ENCODE measurements at regions not wholly inside any gene's neighbourhood (a gene's known extent, or its start where the extent isn't known, plus 50 kb on each side); places are given as distances from the start of the nearest gene placed in this dataset.

DNA sequence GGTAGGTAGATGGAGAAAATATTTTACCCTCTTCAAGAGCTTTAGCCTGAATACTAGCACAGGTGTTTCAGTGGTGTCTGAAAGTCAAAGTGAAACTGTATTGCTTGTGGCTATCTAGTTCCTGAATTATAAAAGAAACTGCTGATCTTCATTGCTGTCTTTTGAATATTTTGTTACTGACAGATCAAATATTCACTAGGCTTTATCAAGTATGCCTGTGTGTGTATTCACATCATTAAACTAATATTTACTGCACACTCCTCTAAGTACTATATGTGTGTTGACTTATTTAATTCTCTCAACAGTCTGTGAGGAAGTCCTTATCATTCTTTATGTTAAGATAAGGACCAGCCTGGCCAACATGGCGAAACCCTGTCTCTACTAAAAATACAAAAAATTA lies 139.6 kb downstream of the SOCS6 start:
- no peak for DNase-seq

DNA sequence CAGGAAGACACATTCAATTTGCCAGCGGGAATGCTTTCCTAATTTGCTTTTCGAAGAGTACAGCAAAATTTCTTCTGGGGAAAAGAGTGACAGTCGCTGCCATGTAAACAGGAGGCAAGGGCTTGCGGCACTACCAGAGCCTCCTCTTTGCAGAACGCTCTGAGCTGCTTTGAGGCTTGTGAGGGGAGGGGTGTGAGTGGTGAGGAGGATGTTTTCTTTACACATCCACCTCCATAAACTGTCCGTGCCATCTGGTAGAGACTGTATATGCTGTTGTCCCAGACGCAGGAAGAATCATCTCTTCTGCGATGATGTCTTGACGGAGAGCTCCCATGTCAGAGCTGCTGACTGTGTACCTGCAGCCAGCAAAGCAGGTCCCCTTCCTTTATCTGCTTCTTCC lies 138.0 kb downstream of the SOCS6 start:
- DNase-seq: no peak

DNA sequence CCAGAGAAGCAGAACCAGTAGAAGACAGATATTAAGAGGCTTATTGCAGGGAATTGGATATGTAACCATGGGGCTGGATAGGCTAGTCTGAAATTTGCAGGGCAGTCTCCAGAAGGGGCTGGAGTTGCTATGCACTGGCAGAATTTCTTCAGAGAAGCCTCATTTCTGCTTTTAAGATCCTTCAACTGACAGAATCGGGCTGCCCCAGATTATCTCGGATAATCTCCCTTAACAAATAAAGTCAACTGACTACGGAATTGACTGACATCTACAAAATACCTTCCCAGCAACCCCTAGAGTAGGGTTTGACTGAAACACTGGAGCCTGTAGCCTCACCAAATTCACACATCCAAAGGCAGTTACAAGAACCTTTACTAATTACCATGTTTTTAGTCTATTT lies 136.4 kb downstream of the SOCS6 start:
- DNase-seq: no peak

DNA sequence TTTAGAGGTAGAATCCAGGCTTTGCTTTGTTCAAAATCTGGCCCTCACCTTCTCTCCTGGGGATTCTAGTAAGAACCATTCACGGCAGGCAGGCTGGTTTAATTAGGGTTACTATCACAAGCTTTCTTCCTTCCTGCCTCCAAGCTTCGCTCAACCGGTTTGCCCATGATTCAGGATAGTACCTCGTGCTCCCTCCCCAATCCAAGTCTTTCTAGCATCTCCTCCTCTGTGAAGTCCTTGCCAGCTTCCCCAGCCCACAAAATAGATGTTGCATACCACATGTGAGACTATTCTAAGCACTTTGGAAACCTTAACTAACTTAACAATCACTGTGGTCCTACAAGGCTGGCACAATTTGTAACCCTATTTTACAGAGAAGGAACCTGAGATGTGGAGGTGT lies 135.1 kb downstream of the SOCS6 start:
- no peak for DNase-seq

DNA sequence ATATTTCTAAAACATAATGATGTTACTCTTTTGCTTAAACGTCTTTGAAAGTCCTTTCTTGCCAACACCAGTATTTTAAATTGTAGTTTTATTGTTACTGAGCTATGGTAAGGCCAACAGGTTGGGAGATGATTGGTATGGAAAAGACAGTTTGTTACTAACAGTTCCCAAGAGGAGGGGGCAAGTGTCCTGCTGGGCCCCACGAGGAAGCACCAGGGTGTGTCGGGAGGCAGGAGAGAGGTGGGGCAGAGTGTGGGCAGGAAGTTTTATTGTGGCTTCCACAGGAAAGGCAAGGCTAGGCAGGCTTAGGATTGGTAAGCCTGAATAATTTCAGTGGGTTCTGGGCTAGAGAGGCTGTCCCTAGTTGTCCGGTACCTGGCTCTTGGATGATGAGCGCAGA lies 134.3 kb downstream of the SOCS6 start:
- no peak for DNase-seq

DNA sequence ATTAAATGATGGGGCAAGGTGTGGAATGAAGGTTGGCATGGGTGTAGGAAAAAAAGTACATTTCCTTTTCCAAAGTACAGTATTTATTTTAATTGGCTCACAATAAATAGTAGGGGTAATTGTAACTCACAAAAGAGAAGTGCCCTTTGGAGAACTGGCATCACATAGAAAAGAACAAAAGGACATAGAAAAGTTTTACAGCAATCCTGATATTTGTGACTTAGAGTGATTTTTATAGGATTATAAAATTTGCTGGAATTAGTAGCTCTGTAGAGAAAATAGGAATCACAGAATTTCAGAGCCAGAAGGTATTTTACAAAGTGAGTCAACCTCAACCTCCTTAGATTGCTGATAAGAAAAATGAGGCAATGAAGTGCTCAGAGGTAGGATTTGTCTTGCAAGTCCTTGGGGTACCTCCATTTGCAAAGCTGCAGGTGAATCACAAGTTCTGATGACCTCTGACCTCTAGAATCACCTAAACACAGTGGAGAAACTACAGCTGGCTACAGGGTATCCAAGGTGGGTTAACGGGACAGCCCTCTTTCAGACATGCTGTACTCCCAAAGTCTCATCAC lies 133.6 kb downstream of the SOCS6 start:
- DNase-seq: no peak

DNA sequence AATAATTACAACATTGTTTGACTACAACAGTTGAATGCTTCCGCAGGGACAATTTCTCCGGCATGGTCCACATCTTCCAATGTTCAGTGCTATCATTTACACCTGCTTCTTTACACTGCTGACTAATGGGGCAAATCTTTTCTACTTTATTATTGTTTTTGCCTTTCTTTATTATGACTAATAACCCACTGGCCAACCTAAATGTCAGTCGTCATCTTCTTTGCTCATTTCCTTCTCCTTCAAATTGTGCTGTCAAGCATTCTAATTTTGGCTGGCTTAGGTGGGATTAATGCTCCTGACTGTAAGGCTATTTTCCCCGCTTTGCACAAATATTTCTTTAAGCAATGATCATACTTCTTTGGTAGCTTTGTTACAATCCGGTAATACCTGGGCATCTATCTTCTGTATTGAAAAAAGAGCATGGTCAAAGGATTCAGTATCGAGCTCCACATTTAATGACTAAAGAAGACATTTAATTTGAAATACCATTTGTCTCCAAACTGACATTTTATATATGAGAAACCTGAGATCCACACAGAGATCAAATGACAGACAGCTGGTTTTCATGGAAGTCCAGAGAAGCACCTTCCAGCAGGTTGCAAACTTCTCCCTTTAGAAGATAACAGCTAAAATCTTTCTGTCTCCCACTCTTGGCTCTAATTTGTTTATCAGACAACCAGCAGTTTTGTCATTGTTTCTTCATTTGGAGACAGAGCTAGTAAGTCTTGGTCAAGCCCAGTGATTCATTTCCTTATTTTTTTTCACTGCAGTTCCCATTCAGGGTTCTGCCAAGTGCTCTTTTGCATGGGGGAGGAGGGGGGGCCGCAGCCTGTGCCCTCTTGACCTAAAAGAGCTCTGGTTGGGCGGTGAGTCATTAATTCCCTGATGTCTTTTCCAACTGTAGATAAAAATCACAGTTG lies 132.9 kb downstream of the SOCS6 start:
- peak; percentile 19 for DNase-seq

DNA sequence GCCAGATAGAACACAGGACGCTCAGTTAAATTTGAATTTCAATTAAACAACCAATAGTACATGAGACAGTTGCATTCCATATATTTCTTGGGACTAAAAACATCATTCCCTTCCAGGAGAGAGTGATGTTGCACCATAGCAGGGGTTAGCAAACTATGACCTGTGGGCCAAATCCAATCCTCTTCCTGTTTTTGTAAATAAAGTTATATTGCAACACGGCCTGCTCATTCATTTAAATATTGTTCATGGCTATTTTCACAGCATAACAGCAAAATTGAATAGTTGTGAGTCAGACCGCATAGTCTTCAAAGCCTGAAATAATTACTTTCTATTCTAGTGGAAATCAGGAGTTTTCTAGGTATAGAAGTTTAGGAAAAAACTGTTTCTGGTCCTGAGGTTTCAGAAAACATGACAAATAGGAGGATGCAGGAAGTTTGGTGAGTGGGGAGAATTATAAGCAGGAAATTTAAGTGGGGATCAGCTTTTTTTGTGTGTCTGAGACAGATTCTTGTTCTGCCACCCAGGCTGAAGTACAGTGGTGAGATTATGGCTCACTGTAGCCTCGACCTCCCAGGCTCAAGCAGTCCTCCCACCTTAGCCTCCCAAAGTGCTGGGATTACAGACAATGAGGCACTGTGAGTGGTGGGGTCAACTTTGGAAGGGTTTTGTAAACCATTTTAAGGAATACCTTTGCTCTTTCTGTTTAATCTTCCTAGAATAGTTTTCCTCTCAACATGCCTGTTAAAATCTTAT lies 131.5 kb downstream of the SOCS6 start:
- DNase-seq: no peak

DNA sequence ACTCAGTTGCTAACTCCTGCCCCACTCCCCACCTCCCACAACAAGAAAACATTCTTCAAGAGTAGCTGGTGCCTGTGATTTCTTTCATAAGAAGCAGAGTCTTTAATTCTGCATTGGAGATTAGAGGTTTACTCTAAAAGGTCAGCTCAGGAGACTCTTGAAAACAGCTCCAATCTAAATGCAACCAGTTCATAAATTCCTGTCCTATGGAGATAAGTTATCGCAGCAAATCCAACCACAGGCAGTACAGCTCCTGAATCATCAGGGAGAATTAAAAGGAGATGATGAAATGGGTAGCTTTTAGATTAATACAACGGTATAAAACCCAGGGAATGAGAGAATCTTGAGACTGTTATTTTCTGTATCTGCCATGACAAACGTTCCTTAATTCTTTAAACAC lies 130.7 kb downstream of the SOCS6 start:
- DNase-seq: no peak

DNA sequence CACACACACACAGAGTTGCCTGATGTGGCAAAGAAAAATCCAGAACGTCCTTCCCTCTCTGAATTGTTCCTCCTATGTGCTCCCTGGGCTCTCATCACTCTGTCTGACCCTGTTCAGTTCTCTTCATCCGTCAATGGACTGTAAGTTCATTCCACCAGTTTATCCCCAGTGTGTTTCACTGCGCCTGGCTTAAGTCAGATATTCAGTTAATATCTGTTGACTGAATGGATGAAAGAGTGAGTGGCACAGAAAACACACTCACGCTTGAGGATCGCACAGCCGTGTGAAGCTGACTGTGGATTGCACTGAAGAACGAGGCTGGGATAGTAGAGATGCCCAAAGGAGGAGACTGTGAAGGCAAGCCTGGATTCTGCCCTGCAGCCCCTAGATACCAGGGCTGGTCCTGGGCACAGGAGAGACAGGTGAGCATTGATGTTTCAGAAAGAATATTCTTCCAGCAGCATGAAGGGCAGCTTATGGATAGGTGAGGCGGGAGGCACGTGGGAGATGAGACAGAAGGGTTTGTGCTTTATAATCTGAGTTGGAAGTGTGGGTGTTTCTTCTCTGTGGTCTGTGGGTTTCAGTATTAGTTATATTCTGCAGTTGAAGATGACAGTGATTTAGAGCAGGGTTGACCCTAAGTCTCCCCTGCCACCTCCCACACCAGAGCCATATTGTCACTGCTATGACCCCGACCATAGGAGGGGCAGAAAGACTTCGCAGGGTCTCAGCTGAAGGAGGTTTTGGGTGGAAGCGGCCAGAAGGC lies 129.9 kb downstream of the SOCS6 start:
- no peak for DNase-seq

DNA sequence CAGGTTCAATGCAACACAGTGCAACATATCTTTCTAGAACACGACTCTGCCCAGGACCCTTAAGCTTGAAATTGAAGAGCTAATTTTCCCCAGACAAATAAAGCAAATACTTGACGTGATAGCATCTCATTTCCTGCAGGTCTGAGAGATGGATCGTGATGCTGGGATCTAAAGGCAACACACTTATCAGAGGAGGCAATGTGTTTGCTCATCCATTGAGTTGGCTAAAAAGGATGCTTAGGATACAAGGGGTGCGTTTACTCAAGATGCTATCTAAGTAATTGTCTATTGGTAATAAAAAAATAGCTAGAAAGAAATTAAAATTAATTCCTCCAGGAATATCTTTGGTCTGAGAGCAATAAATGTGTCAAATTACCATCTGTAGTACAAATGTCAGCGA lies 129.0 kb downstream of the SOCS6 start:
- no peak for DNase-seq

DNA sequence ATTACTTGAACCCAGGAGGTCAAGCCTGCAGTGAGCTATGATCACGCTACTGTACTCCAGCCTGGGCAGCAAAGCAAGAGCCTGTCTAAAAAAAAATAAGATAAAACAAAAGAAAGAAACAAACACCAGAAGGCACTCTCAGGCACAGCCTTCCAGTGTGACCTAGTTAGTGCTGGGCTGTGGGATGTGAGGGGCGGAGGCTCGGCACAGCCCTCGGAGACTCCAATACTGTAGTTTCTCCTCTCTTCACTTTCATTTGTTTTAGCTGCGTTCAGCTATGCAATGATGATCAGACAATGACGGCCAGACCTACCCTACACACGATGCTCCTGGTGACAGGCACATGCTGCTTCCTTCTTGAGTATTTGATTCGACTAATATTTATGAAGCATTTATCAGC lies 127.7 kb downstream of the SOCS6 start:
- no peak for DNase-seq

DNA sequence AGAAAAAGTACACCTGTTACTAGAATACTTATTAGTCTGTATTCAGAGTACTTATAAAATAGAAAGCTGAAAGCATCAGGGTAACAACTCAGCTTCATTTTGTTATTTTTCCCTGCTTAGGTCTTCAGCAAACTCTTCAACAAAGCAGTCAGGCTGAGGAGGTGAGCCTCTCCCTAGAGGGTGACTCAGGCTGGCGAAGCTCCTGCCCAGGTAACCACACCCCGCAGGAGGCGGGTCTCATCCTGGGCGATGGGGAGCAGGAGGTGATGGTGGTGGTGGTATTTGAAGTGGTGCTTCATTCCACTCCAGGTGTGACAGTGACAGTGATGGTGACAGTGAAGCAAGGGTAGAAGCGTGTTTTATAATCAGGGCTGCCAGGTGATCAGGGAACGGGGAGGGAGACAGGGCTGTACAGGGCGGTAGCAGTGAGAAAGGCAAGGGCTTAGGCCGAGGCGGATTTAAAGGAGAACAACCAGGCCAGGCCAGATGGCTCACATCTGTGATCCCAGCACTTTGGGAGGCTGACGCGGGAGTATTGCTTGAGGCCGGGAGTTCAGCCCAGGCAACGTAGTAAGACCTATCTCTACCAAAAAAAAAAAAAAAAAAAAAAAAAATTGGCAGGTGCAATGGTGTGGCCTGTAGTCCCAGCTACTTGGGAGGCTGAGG lies 127.1 kb downstream of the SOCS6 start:
- no peak for DNase-seq

DNA sequence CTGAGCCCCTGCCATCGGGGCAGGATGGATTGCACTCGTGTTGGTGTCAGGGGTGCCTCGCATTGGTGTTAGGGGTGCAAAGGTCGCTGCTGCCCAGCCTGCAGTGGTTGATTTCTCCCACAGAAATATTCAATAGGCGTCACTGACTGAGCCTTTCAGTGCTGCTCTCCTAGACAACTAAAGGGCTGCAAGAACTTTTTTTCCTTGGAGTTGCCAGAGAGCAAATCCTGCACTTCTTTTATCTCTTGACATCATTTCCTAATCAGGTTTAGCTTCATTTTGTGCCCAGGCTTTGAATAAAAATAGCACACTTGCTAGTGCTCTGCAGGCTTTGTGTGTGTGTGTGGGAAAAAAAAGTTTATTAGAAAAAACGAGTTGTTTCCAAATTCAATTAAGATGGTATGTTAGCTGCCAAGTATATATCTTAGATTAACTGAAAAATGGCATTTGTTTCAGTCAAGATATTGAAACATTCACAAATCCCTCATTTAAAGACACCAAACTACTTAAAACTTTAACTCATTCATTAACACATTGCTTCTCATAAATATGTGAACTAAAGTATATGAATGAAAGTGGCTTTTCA lies 125.6 kb downstream of the SOCS6 start:
- no peak for DNase-seq

DNA sequence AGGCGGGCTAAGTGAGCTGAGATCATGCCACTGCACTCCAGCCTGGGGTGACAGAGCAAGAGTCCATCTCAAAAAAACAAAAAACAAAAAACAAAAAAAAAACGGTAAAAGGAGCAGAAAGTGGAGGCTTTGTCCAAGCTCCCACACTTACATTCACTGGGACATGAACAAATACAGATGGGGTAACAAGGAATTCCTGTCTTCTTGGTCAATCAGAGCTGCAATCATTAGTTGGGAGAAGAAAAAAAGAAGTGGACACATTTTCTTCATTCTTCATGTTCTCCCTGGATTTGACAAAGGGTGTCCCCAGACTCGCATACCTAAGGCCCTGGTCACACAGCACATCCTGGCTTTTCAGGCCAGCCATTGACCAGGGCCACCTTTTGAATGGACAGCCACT lies 124.6 kb downstream of the SOCS6 start:
- no peak for DNase-seq

DNA sequence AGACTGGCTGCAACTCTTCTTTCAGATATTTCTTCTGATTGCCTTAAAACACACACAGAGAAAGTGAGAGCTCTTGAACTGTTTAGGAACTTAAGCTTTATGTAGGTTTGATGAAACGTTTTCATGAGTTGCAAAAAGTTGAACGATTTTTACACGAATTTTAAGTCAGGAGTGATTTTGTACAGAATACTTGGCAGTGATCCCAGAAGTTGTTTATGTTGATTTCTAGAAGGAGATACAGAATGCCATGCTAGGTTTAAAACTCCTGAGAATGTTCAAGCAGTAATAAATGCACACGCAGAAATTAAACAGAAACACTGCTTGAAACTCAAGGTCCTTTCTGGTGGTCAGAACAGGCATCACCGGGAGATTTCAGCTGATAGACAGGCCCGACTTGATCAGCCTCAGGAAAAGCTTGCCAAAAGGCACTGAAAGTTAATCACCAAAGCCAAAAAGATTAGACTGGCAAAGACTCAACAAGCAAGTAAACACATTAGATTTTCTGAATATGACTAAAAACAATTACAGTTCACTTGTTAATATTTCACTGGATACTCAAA lies 123.1 kb downstream of the SOCS6 start:
- no peak for DNase-seq

DNA sequence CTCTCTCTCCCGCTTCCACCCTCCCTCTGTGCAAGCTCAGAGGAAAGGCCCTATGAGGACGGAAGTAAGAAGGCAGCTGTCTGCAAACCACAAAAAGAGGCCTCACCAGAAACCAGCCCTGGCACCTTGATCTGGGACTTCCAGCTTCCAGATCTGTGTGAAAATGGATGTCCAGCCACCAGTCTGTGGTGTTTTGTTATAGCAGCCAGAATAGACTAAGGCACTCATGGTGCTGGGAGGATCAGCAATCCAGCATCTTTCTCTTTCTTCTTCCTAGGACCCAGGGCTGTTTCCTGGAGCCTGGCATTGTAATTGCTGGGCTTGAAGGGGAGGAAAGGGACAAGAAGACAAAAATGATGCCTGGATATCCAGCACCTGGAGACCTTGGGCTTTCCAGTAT lies 122.5 kb downstream of the SOCS6 start:
- no peak for DNase-seq

DNA sequence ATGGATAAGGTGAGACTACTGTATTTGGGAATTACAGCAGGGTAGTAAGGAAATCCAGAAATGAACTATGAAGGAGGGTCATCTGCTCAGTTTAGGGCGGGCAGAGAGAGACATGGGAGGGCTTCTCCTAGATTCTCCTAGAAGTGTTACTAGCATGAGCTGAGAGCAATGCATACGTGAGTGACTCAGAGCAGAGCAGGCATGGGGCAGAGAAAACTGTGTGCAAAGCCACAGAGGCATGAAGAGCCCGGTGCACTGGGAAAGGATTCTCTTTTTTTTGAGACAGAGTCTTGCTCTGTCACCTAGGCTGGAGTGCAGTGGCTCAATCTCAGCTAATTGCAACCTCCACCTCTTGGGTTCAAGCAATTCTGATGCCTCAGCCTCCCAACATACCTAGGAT lies 116.2 kb downstream of the SOCS6 start:
- DNase-seq: no peak

DNA sequence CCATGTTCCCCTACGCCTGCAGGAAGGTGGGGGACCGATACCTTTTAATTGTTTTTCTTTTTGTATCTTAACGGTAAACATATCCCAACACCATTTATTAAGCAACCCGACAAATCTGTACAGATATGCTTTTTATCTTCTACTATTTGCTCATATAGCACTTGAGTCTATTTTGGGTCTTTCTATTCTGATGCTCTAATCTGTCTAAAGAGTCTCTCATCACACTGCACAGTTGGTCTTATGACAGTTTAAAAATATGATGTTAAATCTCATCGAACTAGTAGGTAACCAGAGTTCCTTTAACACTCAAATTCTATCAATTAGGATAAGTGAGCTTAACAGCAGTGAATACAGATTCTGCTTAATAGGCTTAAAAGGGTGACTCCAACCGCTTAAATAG lies 111.6 kb downstream of the SOCS6 start:
- DNase-seq: no peak

DNA sequence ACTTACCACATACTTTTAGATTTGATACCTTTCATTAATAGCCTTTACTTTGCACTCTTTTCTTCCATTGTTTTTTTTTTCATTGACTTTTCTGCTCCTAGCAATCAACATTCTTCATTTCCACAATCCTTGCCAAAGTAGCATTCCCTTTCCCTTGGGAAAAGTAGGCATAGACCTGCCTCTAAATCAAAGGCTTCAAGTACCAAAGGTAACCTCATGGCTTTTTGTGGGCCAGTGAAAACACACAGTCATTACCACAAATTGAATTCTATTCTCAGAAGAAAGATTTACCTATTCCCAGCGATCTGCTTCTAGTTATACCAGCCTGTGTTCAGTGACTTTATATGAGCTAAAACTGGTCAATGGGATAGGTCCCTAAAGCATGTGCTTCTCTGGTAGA lies 109.2 kb downstream of the SOCS6 start:
- DNase-seq: no peak

DNA sequence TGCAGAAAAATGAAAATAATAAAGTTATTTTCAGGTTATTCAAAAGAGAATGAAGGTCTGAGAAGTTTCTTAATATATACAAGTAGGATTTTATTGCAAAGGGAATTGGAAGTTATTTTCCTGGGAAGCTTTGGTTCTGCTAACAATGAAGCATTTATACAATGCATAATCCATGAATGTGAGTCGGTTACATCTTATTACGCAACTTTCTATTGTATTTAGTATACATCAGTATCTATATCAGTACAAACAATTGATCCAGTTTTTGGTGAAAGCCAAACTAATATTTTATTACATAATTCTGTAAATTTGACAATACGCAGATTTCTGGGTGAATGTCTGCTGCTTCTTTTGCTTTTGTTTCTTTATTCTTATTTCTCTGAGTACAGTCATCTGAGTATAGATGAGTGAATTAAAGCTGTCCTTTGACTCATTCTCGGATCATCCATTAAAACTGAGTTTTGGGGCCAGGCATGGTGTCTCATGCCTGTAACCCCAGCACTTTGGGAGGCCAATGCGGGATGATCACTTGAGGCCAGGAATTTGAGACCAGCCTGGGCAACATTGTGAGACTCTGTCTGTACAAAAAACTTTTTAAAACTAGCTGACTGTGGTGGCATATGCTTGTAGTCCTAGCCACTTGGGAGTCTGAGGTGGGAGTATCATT lies 108.5 kb downstream of the SOCS6 start:
- no peak for DNase-seq

Measured in NK-92 treated with Interleukin-12 subunit alpha and Interleukin-12 subunit beta, amount 100 ng/mL, for 24 hours (cell line).